Activated T-helper 17 cell treated with anti-CD3 and anti-CD28 coated beads, Interleukin-2, amount 50 U/mL, for 72 hours (primary cell): ENCODE measurements at regions not wholly inside any gene's neighbourhood (a gene's known extent, or its start where the extent isn't known, plus 50 kb on each side); places are given as distances from the start of the nearest gene placed in this dataset.
"Not testable (repeated sequence)": the region's sequence is repeated elsewhere in the genome, so short reads cannot be mapped to it uniquely, and the experiment has no call there.

Experiments
- ATAC-seq: fragments of 150-1000 bp; cut with Tn5 transposase; replicated peaks from 2 replicates; pipeline ENCODE4 v1.10.0; 2021; ENCODE audit warnings: mild to moderate bottlenecking, moderate library complexity
- H3K27ac Mint-ChIP-seq: one replicate; pipeline ENCODE4 v1.8.0; 2022; ENCODE audit warnings: mixed read lengths
- H3K27me3 Mint-ChIP-seq: one replicate; pipeline ENCODE4 v1.8.0; 2022; ENCODE audit warnings: mixed read lengths
- H3K36me3 Mint-ChIP-seq: one replicate; pipeline ENCODE4 v1.8.0; 2022; ENCODE audit warnings: low read depth, mild to moderate bottlenecking, mixed read lengths
- H3K4me1 Mint-ChIP-seq: one replicate; pipeline ENCODE4 v1.8.0; 2022; ENCODE audit warnings: mixed read lengths
- H3K4me3 Mint-ChIP-seq: one replicate; pipeline ENCODE4 v1.8.0; 2022; ENCODE audit warnings: mild to moderate bottlenecking, mixed read lengths
- H3K9me3 Mint-ChIP-seq: one replicate; pipeline ENCODE4 v1.8.0; 2022; ENCODE audit warnings: mixed read lengths

- H3K27ac Mint-ChIP-seq, H3K36me3 Mint-ChIP-seq, H3K27me3 Mint-ChIP-seq, ATAC-seq, H3K4me3 Mint-ChIP-seq, H3K9me3 Mint-ChIP-seq: not testable (repeated sequence)
- H3K4me1 Mint-ChIP-seq, result peaks cover 19% of the 10 kb centered on the region
Measured at GRCh38 chr2:136312568-136312967, 194.6 kb upstream of the CXCR4 start.

GRCh38 chr2:136310797-136311603, 193.1 kb upstream of the CXCR4 start:
- Mint-ChIP-seq H3K9me3 (no peaks in the 10 kb centered on the region), H3K4me3 (peak overlapping the region; percentile 70), H3K27me3 (no peaks in the 10 kb centered on the region), H3K27ac (peak overlapping the region; percentile 92), H3K36me3 (no peaks in the 10 kb centered on the region), H3K4me1 (peaks cover 19% of the 10 kb centered on the region)
- ATAC-seq, result peak; percentile 73

GRCh38 chr2:136310005-136310495, 192.1 kb upstream of the CXCR4 start:
- peak; percentile 54 for ATAC-seq
- Mint-ChIP-seq H3K9me3 (no peaks in the 10 kb centered on the region), H3K4me3 (peak overlapping the region; percentile 70), H3K27ac (peak overlapping the region; percentile 92), H3K4me1 (peaks cover 27% of the 10 kb centered on the region), H3K36me3 (no peaks in the 10 kb centered on the region), H3K27me3 (no peaks in the 10 kb centered on the region)

GRCh38 chr2:136308611-136309010, 190.7 kb upstream of the CXCR4 start:
- peaks cover 30% of the 10 kb centered on the region for H3K4me1 Mint-ChIP-seq
- H3K4me3 Mint-ChIP-seq, result no peak overlapping the region
- no peaks in the 10 kb centered on the region for H3K27me3 Mint-ChIP-seq

GRCh38 chr2:136306836-136307235, 188.9 kb upstream of the CXCR4 start:
- H3K4me3 Mint-ChIP-seq, result no peak overlapping the region
- no peaks in the 10 kb centered on the region for H3K9me3 Mint-ChIP-seq
- H3K27me3 Mint-ChIP-seq, result no peaks in the 10 kb centered on the region
- ATAC-seq, result no peak
- H3K27ac Mint-ChIP-seq, result no peak overlapping the region
- no peaks in the 10 kb centered on the region for H3K36me3 Mint-ChIP-seq
- H3K4me1 Mint-ChIP-seq, result peaks cover 30% of the 10 kb centered on the region

More at GRCh38 chr2:136308611-136309010, 190.7 kb upstream of the CXCR4 start:
- peak overlapping the region; percentile 26 for H3K27ac Mint-ChIP-seq
- H3K9me3 Mint-ChIP-seq, result no peaks in the 10 kb centered on the region
- ATAC-seq, result no peak
- no peaks in the 10 kb centered on the region for H3K36me3 Mint-ChIP-seq

- peak overlapping the region; percentile 59 for H3K4me3 Mint-ChIP-seq
Measured at GRCh38 chr2:136305517-136306192, 187.7 kb upstream of the CXCR4 start.

GRCh38 chr2:136301006-136301405, 183.1 kb upstream of the CXCR4 start:
- Mint-ChIP-seq H3K36me3 (no peaks in the 10 kb centered on the region), H3K27ac (no peak overlapping the region), H3K4me3 (no peak overlapping the region), H3K4me1 (peaks cover 12% of the 10 kb centered on the region), H3K9me3 (no peaks in the 10 kb centered on the region), H3K27me3 (no peaks in the 10 kb centered on the region)
- no peak for ATAC-seq

More at GRCh38 chr2:136305517-136306192, 187.7 kb upstream of the CXCR4 start:
- H3K27me3 Mint-ChIP-seq, result no peaks in the 10 kb centered on the region
- no peaks in the 10 kb centered on the region for H3K9me3 Mint-ChIP-seq
- peaks cover 21% of the 10 kb centered on the region for H3K4me1 Mint-ChIP-seq
- no peaks in the 10 kb centered on the region for H3K36me3 Mint-ChIP-seq
- ATAC-seq, result peak; percentile 95
- H3K27ac Mint-ChIP-seq, result peak overlapping the region; percentile 65

GRCh38 chr2:136298631-136299030, 180.7 kb upstream of the CXCR4 start:
- H3K4me3 Mint-ChIP-seq, result no peak overlapping the region
- H3K36me3 Mint-ChIP-seq, result no peaks in the 10 kb centered on the region
- H3K9me3 Mint-ChIP-seq, result no peaks in the 10 kb centered on the region
- H3K27me3 Mint-ChIP-seq, result no peaks in the 10 kb centered on the region
- H3K27ac Mint-ChIP-seq, result no peak overlapping the region
- no peak for ATAC-seq
- no peaks in the 10 kb centered on the region for H3K4me1 Mint-ChIP-seq

GRCh38 chr2:136297994-136298393, 180.0 kb upstream of the CXCR4 start:
- Mint-ChIP-seq H3K27ac (no peak overlapping the region), H3K36me3 (no peaks in the 10 kb centered on the region), H3K4me3 (no peak overlapping the region), H3K27me3 (no peaks in the 10 kb centered on the region), H3K9me3 (no peaks in the 10 kb centered on the region), H3K4me1 (no peaks in the 10 kb centered on the region)
- ATAC-seq, result no peak

GRCh38 chr2:136297312-136297711, 179.4 kb upstream of the CXCR4 start:
- Mint-ChIP-seq H3K27me3 (no peaks in the 10 kb centered on the region), H3K4me3 (no peak overlapping the region), H3K27ac (no peak overlapping the region), H3K9me3 (no peaks in the 10 kb centered on the region), H3K4me1 (peaks cover 4% of the 10 kb centered on the region), H3K36me3 (no peaks in the 10 kb centered on the region)
- ATAC-seq, result no peak

GRCh38 chr2:136295168-136295567, 177.2 kb upstream of the CXCR4 start:
- H3K27ac Mint-ChIP-seq, result no peak overlapping the region
- peaks cover 5% of the 10 kb centered on the region for H3K4me1 Mint-ChIP-seq
- no peaks in the 10 kb centered on the region for H3K27me3 Mint-ChIP-seq
- ATAC-seq, result no peak
- H3K36me3 Mint-ChIP-seq, result no peaks in the 10 kb centered on the region
- H3K4me3 Mint-ChIP-seq, result no peak overlapping the region
- H3K9me3 Mint-ChIP-seq, result no peaks in the 10 kb centered on the region

GRCh38 chr2:136291871-136292270, 173.9 kb upstream of the CXCR4 start:
- Mint-ChIP-seq H3K27ac (no peak overlapping the region), H3K4me1 (peaks cover 5% of the 10 kb centered on the region), H3K27me3 (no peaks in the 10 kb centered on the region), H3K36me3 (no peaks in the 10 kb centered on the region), H3K9me3 (no peaks in the 10 kb centered on the region), H3K4me3 (no peak overlapping the region)
- no peak for ATAC-seq

GRCh38 chr2:136290326-136290725, 172.4 kb upstream of the CXCR4 start:
- Mint-ChIP-seq H3K9me3 (peaks cover 3% of the 10 kb centered on the region), H3K4me1 (peaks cover 9% of the 10 kb centered on the region), H3K27ac (no peak overlapping the region), H3K27me3 (no peaks in the 10 kb centered on the region), H3K4me3 (no peak overlapping the region), H3K36me3 (no peaks in the 10 kb centered on the region)
- ATAC-seq, result no peak

- peaks cover 20% of the 10 kb centered on the region for H3K4me1 Mint-ChIP-seq
- ATAC-seq, result no peak
- no peaks in the 10 kb centered on the region for H3K27me3 Mint-ChIP-seq
- H3K4me3 Mint-ChIP-seq, result no peak overlapping the region
- no peak overlapping the region for H3K27ac Mint-ChIP-seq
- H3K9me3 Mint-ChIP-seq, result peaks cover 3% of the 10 kb centered on the region
- no peaks in the 10 kb centered on the region for H3K36me3 Mint-ChIP-seq
Measured at GRCh38 chr2:136288249-136288648, 170.3 kb upstream of the CXCR4 start.

GRCh38 chr2:136286423-136286822, 168.5 kb upstream of the CXCR4 start:
- no peaks in the 10 kb centered on the region for H3K27me3 Mint-ChIP-seq
- no peaks in the 10 kb centered on the region for H3K36me3 Mint-ChIP-seq
- peak; percentile 44 for ATAC-seq
- no peak overlapping the region for H3K4me3 Mint-ChIP-seq
- peaks cover 3% of the 10 kb centered on the region for H3K9me3 Mint-ChIP-seq
- H3K27ac Mint-ChIP-seq, result peak overlapping the region; percentile 32
- peaks cover 29% of the 10 kb centered on the region for H3K4me1 Mint-ChIP-seq
